HEK293 (cell line): ENCODE measurements at regions not wholly inside any gene's neighbourhood (a gene's known extent, or its start where the extent isn't known, plus 50 kb on each side); places are given as distances from the start of the nearest gene placed in this dataset.

Experiments used
- CTCF ChIA-PET: fragments of 350-600 bp; formaldehyde crosslinking; extraction: SDS; loops from one replicate; lab custom pipeline; 2021; ENCODE audit warnings: antibody characterized with exemption; lab: Yijun Ruan, JAX
- POLR2A ChIA-PET: fragments of 300-600 bp; formaldehyde crosslinking; extraction: SDS; loops from one replicate; lab custom pipeline; 2020; ENCODE audit warnings: antibody characterized with exemption, inconsistent platforms; lab: Yijun Ruan, JAX
- H3K27ac ChIP-seq: fragments of 200-500 bp; sonication (Bioruptor generic); 2 replicates; pipeline ENCODE4 v1.5.1; 2014; ENCODE audit warnings: low read depth, low read length, control low read depth, inconsistent platforms; ENCODE audit errors: extremely low read depth
- H3K36me3 ChIP-seq, 2 experiments: fragments of 200-500 bp in 1 of 2; sonication (Bioruptor generic) in 1 of 2; 1 replicate in 1 of 2; 2 replicates in 1 of 2; pipeline ENCODE4 v1.5.1; 2014 to 2017; ENCODE audit warnings: inconsistent platforms in 2 of 2, low read length in 2 of 2; ENCODE audit not compliant: control insufficient read depth in 2 of 2, insufficient read depth in 1 of 2
- H3K4me1 ChIP-seq: fragments of 200-500 bp; sonication (Bioruptor generic); 2 replicates; pipeline ENCODE4 v1.5.1; 2014; ENCODE audit warnings: mild to moderate bottlenecking, low read length, inconsistent platforms; ENCODE audit not compliant: control insufficient read depth, insufficient read depth
- H3K4me3 ChIP-seq: 2 replicates; pipeline ENCODE4 v1.5.1; 2011; ENCODE audit warnings: low read depth, mild to moderate bottlenecking, control low read depth, low read length, moderate library complexity
- H3K9me3 ChIP-seq: fragments of 200-500 bp; sonication (Bioruptor generic); 2 replicates; pipeline ENCODE4 v1.5.1; 2014; ENCODE audit warnings: low read depth, low read length, inconsistent platforms; ENCODE audit not compliant: control insufficient read depth, insufficient read depth
- CTCF ChIP-seq: fragments of 450-650 bp; formaldehyde crosslinking; IDR thresholded peaks from 2 replicates; pipeline ENCODE4 v1.5.1; 2016; ENCODE audit warnings: missing biosample characterization, missing genetic modification characterization
- ELK4 ChIP-seq: IDR thresholded peaks from 2 replicates; pipeline ENCODE4 v1.6.1; 2011; ENCODE audit warnings: mild to moderate bottlenecking, low read depth, low read length, borderline replicate concordance
- GLIS2 ChIP-seq: fragments of 450-650 bp; formaldehyde crosslinking; IDR thresholded peaks from 2 replicates; pipeline ENCODE4 v1.5.1; 2016; ENCODE audit warnings: missing biosample characterization, missing genetic modification characterization
- INSM2 ChIP-seq: fragments of 450-650 bp; formaldehyde crosslinking; IDR thresholded peaks from 2 replicates; pipeline ENCODE4 v1.5.1; 2016; ENCODE audit warnings: missing biosample characterization, missing genetic modification characterization
- KLF16 ChIP-seq: fragments of 450-650 bp; formaldehyde crosslinking; IDR thresholded peaks from 2 replicates; pipeline ENCODE4 v1.5.1; 2017; ENCODE audit warnings: missing biosample characterization, missing genetic modification characterization
- MZF1 ChIP-seq: fragments of 450-650 bp; formaldehyde crosslinking; IDR thresholded peaks from 2 replicates; pipeline ENCODE4 v1.5.1; 2017; ENCODE audit warnings: missing biosample characterization, missing genetic modification characterization, borderline replicate concordance
- OVOL3 ChIP-seq: fragments of 450-650 bp; formaldehyde crosslinking; IDR thresholded peaks from 2 replicates; pipeline ENCODE4 v1.5.1; 2016; ENCODE audit warnings: missing biosample characterization, missing genetic modification characterization
- PRDM1 ChIP-seq: fragments of 450-650 bp; formaldehyde crosslinking; IDR thresholded peaks from 2 replicates; pipeline ENCODE4; 2016; ENCODE audit warnings: missing biosample characterization, missing genetic modification characterization
- RBAK ChIP-seq: fragments of 450-650 bp; formaldehyde crosslinking; IDR thresholded peaks from 2 replicates; pipeline ENCODE4 v1.5.1; 2016; ENCODE audit warnings: missing biosample characterization, missing genetic modification characterization
- REPIN1 ChIP-seq: fragments of 450-650 bp; formaldehyde crosslinking; IDR thresholded peaks from 2 replicates; pipeline ENCODE4 v1.5.1; 2017; ENCODE audit warnings: missing biosample characterization, missing genetic modification characterization, low read depth
- SALL2 ChIP-seq: fragments of 450-650 bp; formaldehyde crosslinking; IDR thresholded peaks from 2 replicates; pipeline ENCODE4 v1.5.0; 2017; ENCODE audit warnings: missing biosample characterization, mild to moderate bottlenecking, missing genetic modification characterization, borderline replicate concordance
- YY2 ChIP-seq: fragments of 450-650 bp; formaldehyde crosslinking; IDR thresholded peaks from 2 replicates; pipeline ENCODE4 v1.5.1; 2016; ENCODE audit warnings: missing biosample characterization, missing genetic modification characterization
- ZBTB1 ChIP-seq: fragments of 450-650 bp; formaldehyde crosslinking; IDR thresholded peaks from 2 replicates; pipeline ENCODE4 v1.5.1; 2016; ENCODE audit warnings: missing biosample characterization, missing genetic modification characterization
- ZBTB20 ChIP-seq: fragments of 450-650 bp; formaldehyde crosslinking; IDR thresholded peaks from 2 replicates; pipeline ENCODE4 v1.5.1; 2016; ENCODE audit warnings: missing biosample characterization, missing genetic modification characterization
- ZBTB21 ChIP-seq: fragments of 450-650 bp; formaldehyde crosslinking; IDR thresholded peaks from 2 replicates; pipeline ENCODE4 v1.5.1; 2017; ENCODE audit warnings: missing biosample characterization, missing genetic modification characterization
- ZFP37 ChIP-seq: fragments of 450-650 bp; formaldehyde crosslinking; IDR thresholded peaks from 2 replicates; pipeline ENCODE4 v1.5.1; 2016; ENCODE audit warnings: missing biosample characterization, missing genetic modification characterization
- ZNF174 ChIP-seq: fragments of 450-650 bp; formaldehyde crosslinking; IDR thresholded peaks from 2 replicates; pipeline ENCODE4 v1.5.0; 2017; ENCODE audit warnings: missing biosample characterization, mild to moderate bottlenecking, missing genetic modification characterization
- ZNF214 ChIP-seq: fragments of 450-650 bp; formaldehyde crosslinking; IDR thresholded peaks from 2 replicates; pipeline ENCODE4 v1.5.1; 2017; ENCODE audit warnings: missing biosample characterization, mild to moderate bottlenecking, missing genetic modification characterization, borderline replicate concordance
- ZNF335 ChIP-seq: fragments of 450-650 bp; formaldehyde crosslinking; conservative IDR thresholded peaks from 2 replicates; pipeline ENCODE4 v1.5.1; 2016; ENCODE audit warnings: missing biosample characterization, missing genetic modification characterization
- ZNF423 ChIP-seq: fragments of 450-650 bp; formaldehyde crosslinking; IDR thresholded peaks from 2 replicates; pipeline ENCODE4 v1.5.1; 2016; ENCODE audit warnings: missing biosample characterization, missing genetic modification characterization
- ZNF529 ChIP-seq: fragments of 450-650 bp; formaldehyde crosslinking; IDR thresholded peaks from 2 replicates; pipeline ENCODE4 v1.5.1; 2017; ENCODE audit warnings: missing genetic modification characterization, missing biosample characterization; ENCODE audit not compliant: insufficient replicate concordance
- ZNF555 ChIP-seq: fragments of 450-650 bp; formaldehyde crosslinking; conservative IDR thresholded peaks from 2 replicates; pipeline ENCODE4 v1.5.1; 2017; ENCODE audit warnings: missing biosample characterization, mild to moderate bottlenecking, missing genetic modification characterization, inconsistent platforms
- ZNF654 ChIP-seq: fragments of 450-650 bp; formaldehyde crosslinking; IDR thresholded peaks from 2 replicates; pipeline ENCODE4 v1.5.1; 2016; ENCODE audit warnings: low read depth, missing biosample characterization, missing genetic modification characterization
- ZNF692 ChIP-seq: fragments of 450-650 bp; formaldehyde crosslinking; IDR thresholded peaks from 2 replicates; pipeline ENCODE4 v1.5.1; 2016; ENCODE audit warnings: missing biosample characterization, missing genetic modification characterization
- ZNF747 ChIP-seq: fragments of 450-650 bp; formaldehyde crosslinking; IDR thresholded peaks from 2 replicates; pipeline ENCODE4 v1.5.1; 2016; ENCODE audit warnings: missing biosample characterization, missing genetic modification characterization
- ZNF777 ChIP-seq: fragments of 450-650 bp; formaldehyde crosslinking; IDR thresholded peaks from 2 replicates; pipeline ENCODE4 v1.5.1; 2017; ENCODE audit warnings: missing biosample characterization, missing genetic modification characterization, borderline replicate concordance
- ZNF791 ChIP-seq: fragments of 450-650 bp; formaldehyde crosslinking; IDR thresholded peaks from 2 replicates; pipeline ENCODE4 v1.5.1; 2016; ENCODE audit warnings: missing biosample characterization, missing genetic modification characterization
- ZSCAN4 ChIP-seq: fragments of 450-650 bp; formaldehyde crosslinking; IDR thresholded peaks from 2 replicates; pipeline ENCODE4 v1.5.1; 2017; ENCODE audit warnings: missing biosample characterization, missing genetic modification characterization
- ZSCAN5A ChIP-seq: fragments of 450-650 bp; formaldehyde crosslinking; IDR thresholded peaks from 2 replicates; pipeline ENCODE4 v1.5.1; 2016; ENCODE audit warnings: missing biosample characterization, missing genetic modification characterization

GRCh38 chr1:221530791-221531190, 211.1 kb downstream of the DUSP10 start:
- H3K9me3 ChIP-seq: no peaks in the 10 kb centered on the region
- H3K36me3 ChIP-seq: no peaks in the 10 kb centered on the region
- TF ChIP-seq GLIS2 (tag by site-specific recombination): no peak
- no peak for TF ChIP-seq ZNF654 (tag by site-specific recombination)
- TF ChIP-seq ZNF529 (tag by site-specific recombination): no peak
- TF ChIP-seq OVOL3 (tag by site-specific recombination): no peak
- TF ChIP-seq ZSCAN4: no peak
- no peak for TF ChIP-seq YY2
- no peak for TF ChIP-seq REPIN1 (tag by site-specific recombination)
- no peak for TF ChIP-seq ELK4
- no peak for TF ChIP-seq ZNF555 (tag by site-specific recombination)
- TF ChIP-seq ZBTB20 (tag by site-specific recombination): no peak
- TF ChIP-seq ZNF777 (tag by site-specific recombination): no peak
- no peak for TF ChIP-seq ZNF692
- no peak for TF ChIP-seq ZBTB1 (tag by site-specific recombination)
- TF ChIP-seq ZNF174: no peak
- no peak for TF ChIP-seq KLF16 (tag by site-specific recombination)
- TF ChIP-seq ZNF423 (tag by site-specific recombination): no peak
- no peak for TF ChIP-seq RBAK (tag by site-specific recombination)
- TF ChIP-seq PRDM1 (tag by site-specific recombination): no peak
- H3K27ac ChIP-seq: no peak overlapping the region
- CTCF ChIA-PET: no interaction called here
- POLR2A ChIA-PET: no interaction called here
- H3K4me3 ChIP-seq: no peak overlapping the region
- H3K4me1 ChIP-seq: no peaks in the 10 kb centered on the region

- H3K27ac ChIP-seq: no peak overlapping the region
- POLR2A ChIA-PET: no interaction called here
- H3K9me3 ChIP-seq: no peaks in the 10 kb centered on the region
- CTCF ChIA-PET: no interaction called here
- H3K36me3 ChIP-seq: no peaks in the 10 kb centered on the region
- no peak overlapping the region for H3K4me3 ChIP-seq
- no peaks in the 10 kb centered on the region for H3K4me1 ChIP-seq
- TF ChIP-seq ZBTB1 (tag by site-specific recombination) (no peak), ZNF747 (no peak), ZNF214 (tag by site-specific recombination) (no peak), ZSCAN5A (tag by site-specific recombination) (no peak), ZNF791 (tag by site-specific recombination) (no peak), INSM2 (tag by site-specific recombination) (no peak), ZBTB21 (tag by site-specific recombination) (no peak), ZNF335 (tag by site-specific recombination) (no peak), ZFP37 (tag by site-specific recombination) (no peak), CTCF (tag by site-specific recombination) (no peak), MZF1 (tag by site-specific recombination) (no peak), SALL2 (tag by site-specific recombination) (no peak)
Observed at GRCh38 chr1:221532071-221532773, 209.7 kb downstream of the DUSP10 start.
